DOHH2 (cell line): ENCODE measurements at regions not wholly inside any gene's neighbourhood (a gene's known extent, or its start where the extent isn't known, plus 50 kb on each side); places are given as distances from the start of the nearest gene placed in this dataset.

Source experiments
- H3F3A ChIP-seq: fragments of 200-600 bp; sonication (generic), shearing (Covaris generic); 2 replicates; pipeline ENCODE4 v1.6.0; 2016; ENCODE audit warnings: antibody characterized with exemption, mild to moderate bottlenecking; ENCODE audit not compliant: control insufficient read depth, insufficient read depth
- H3K27ac ChIP-seq: fragments of 200-600 bp; sonication (generic); 2 replicates; pipeline ENCODE4 v1.5.1; 2014; ENCODE audit warnings: low read depth, mild to moderate bottlenecking, low read length, moderate library complexity
- H3K27me3 ChIP-seq: fragments of 200-600 bp; sonication (generic); 2 replicates; pipeline ENCODE4 v1.6.1; 2014; ENCODE audit warnings: mild to moderate bottlenecking, low read length, mixed read lengths; ENCODE audit not compliant: control insufficient read depth
- H3K36me3 ChIP-seq: fragments of 200-600 bp; sonication (generic); 2 replicates; pipeline ENCODE4 v1.6.1; 2014; ENCODE audit warnings: mild to moderate bottlenecking, low read length, moderate library complexity, mixed read lengths; ENCODE audit not compliant: control insufficient read depth
- H3K4me1 ChIP-seq: fragments of 200-600 bp; sonication (generic); 2 replicates; pipeline ENCODE4 v1.6.1; 2014; ENCODE audit warnings: mild to moderate bottlenecking, low read length, mixed read lengths; ENCODE audit not compliant: control insufficient read depth
- H3K4me2 ChIP-seq: fragments of 200-600 bp; sonication (generic); 2 replicates; pipeline ENCODE4 v1.6.0; 2014; ENCODE audit warnings: mild to moderate bottlenecking, low read length, moderate library complexity
- H3K4me3 ChIP-seq: fragments of 200-600 bp; sonication (generic); 2 replicates; pipeline ENCODE4 v1.5.1; 2014; ENCODE audit warnings: mild to moderate bottlenecking, low read length, mixed read lengths
- H3K79me2 ChIP-seq: fragments of 200-600 bp; sonication (generic); 2 replicates; pipeline ENCODE4 v1.6.1; 2014; ENCODE audit warnings: mild to moderate bottlenecking, low read length, mixed read lengths; ENCODE audit not compliant: control insufficient read depth
- H3K9me2 ChIP-seq: fragments of 200-600 bp; sonication (generic); replicated peaks from 2 replicates; pipeline ENCODE4 v1.6.1; 2014; ENCODE audit warnings: mild to moderate bottlenecking, low read length, mixed read lengths; ENCODE audit not compliant: control insufficient read depth
- H3K9me3 ChIP-seq: fragments of 200-600 bp; sonication (generic); 2 replicates; pipeline ENCODE4 v1.6.1; 2014; ENCODE audit warnings: antibody characterized with exemption, low read length, mixed read lengths; ENCODE audit not compliant: control insufficient read depth, insufficient read depth
- H4K20me1 ChIP-seq: fragments of 200-600 bp; sonication (generic); 2 replicates; pipeline ENCODE4 v1.6.0; 2014; ENCODE audit warnings: low read depth, mild to moderate bottlenecking, antibody characterized with exemption, low read length, moderate library complexity; ENCODE audit not compliant: control insufficient read depth, insufficient read depth
- CTCF ChIP-seq: fragments of 200-600 bp; sonication (generic); IDR thresholded peaks from one replicate; pipeline ENCODE4 v1.5.1; 2014; ENCODE audit warnings: antibody characterized with exemption, mild to moderate bottlenecking, low read depth, low read length; ENCODE audit not compliant: poor library complexity, severe bottlenecking
- EZH2phosphoT487 ChIP-seq: fragments of 200-600 bp; sonication (generic); IDR thresholded peaks from 2 replicates; pipeline ENCODE4 v1.6.1; 2017; ENCODE audit warnings: borderline replicate concordance, mild to moderate bottlenecking, antibody characterized with exemption, low read length, moderate library complexity, mixed read lengths

DNA sequence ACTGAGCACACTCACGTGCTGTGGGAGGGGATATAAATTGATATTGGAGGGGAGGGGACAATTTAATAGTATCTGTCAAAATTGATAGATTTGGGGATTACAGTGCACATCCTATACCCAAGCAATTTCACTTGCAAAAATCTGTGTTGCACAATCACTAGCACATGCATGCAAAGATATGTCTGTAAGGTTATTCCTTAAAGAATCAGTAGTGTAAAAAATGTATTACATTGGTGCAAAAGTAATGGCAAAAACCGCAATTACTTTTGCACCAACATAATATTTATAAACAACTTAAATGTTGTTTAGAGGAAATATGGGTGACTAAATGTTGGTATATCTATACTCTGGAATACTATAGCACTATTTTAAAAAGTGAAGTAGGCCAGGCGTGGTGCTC, 108.7 kb downstream of the LHX2 start:
- no peak overlapping the region for H3K4me3 ChIP-seq
- H3K27me3 ChIP-seq, result peaks cover 4% of the 10 kb centered on the region; the same call in 1 of the 2 replicates
- no peak overlapping the region for H3K4me2 ChIP-seq
- no peaks in the 10 kb centered on the region for H3K4me1 ChIP-seq
- no peaks in the 10 kb centered on the region for H3K79me2 ChIP-seq
- H3K27ac ChIP-seq, result no peak overlapping the region
- H3K9me2 ChIP-seq, result no peaks in the 10 kb centered on the region
- no peaks in the 10 kb centered on the region for H4K20me1 ChIP-seq
- TF ChIP-seq CTCF (no peak), EZH2phosphoT487 (no peak)
- H3K9me3 ChIP-seq, result no peaks in the 10 kb centered on the region
- H3F3A ChIP-seq, result no peaks in the 10 kb centered on the region
- H3K36me3 ChIP-seq, result no peaks in the 10 kb centered on the region

GRCh38 chr9:124121725-124122124, 110.2 kb downstream of the LHX2 start:
- H3K4me2 ChIP-seq, result no peak overlapping the region
- no peaks in the 10 kb centered on the region for H4K20me1 ChIP-seq
- no peaks in the 10 kb centered on the region for H3F3A ChIP-seq
- TF ChIP-seq EZH2phosphoT487 (no peak), CTCF (no peak)
- no peak overlapping the region for H3K4me3 ChIP-seq
- no peaks in the 10 kb centered on the region for H3K79me2 ChIP-seq
- H3K9me3 ChIP-seq, result no peaks in the 10 kb centered on the region
- no peaks in the 10 kb centered on the region for H3K9me2 ChIP-seq
- no peak overlapping the region for H3K27ac ChIP-seq
- H3K27me3 ChIP-seq, result peaks cover 4% of the 10 kb centered on the region; the same call in 1 of the 2 replicates
- no peaks in the 10 kb centered on the region for H3K4me1 ChIP-seq
- H3K36me3 ChIP-seq, result no peaks in the 10 kb centered on the region

DNA sequence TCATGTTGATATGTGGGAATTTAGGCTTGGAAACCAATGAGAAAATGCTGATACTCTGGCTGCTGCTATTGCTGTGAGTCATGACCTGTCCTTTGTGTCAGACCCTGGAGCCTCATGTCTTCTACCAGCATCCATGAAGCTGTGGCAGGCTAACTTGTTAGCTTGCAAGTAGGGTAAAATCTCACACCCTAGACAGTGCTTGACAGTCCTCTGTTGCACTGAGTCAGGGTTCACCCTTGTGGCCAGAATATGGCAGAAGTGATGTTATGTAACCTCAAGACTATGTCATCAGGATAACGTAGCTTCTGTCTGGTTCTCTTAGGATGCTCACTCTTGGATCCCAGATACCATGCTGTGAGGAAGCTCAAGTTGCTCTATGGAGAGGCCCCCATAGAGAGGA, 110.8 kb downstream of the LHX2 start:
- Histone ChIP-seq H3K4me1 (peaks cover 4% of the 10 kb centered on the region), H3K27ac (no peak overlapping the region), H3K4me2 (no peak overlapping the region), H3K36me3 (no peaks in the 10 kb centered on the region), H3F3A (no peaks in the 10 kb centered on the region), H3K9me3 (no peaks in the 10 kb centered on the region), H3K79me2 (no peaks in the 10 kb centered on the region), H3K27me3 (peaks cover 4% of the 10 kb centered on the region; the same call in 1 of the 2 replicates), H4K20me1 (no peaks in the 10 kb centered on the region), H3K9me2 (no peaks in the 10 kb centered on the region), H3K4me3 (no peak overlapping the region)
- TF ChIP-seq EZH2phosphoT487 (no peak), CTCF (no peak)
